ENCODE measurements at regions not wholly inside any gene's neighbourhood (a gene's known extent, or its start where the extent isn't known, plus 50 kb on each side); places are given as distances from the start of the nearest gene placed in this dataset.
A peak's percentile ranks its signal among the peaks of the same experiment; 100 is the strongest.

GRCh38 chr1:81433676-81434075, 367.1 kb upstream of the ADGRL2 start:
- Histone ChIP-seq H3K9me3 (replicated peaks) (no peaks in the 10 kb centered on the region), H3K27ac (no peak overlapping the region), H3K27me3 (no peaks in the 10 kb centered on the region), H3K4me3 (no peak overlapping the region), H3K36me3 (no peaks in the 10 kb centered on the region), H3K4me1 (peaks cover 9% of the 10 kb centered on the region; the same call in 1 of the 2 replicates)
- no peak for DNase-seq

- peaks cover 9% of the 10 kb centered on the region; the same call in 1 of the 2 replicates for H3K4me1 ChIP-seq
- no peak overlapping the region for H3K27ac ChIP-seq
- H3K9me3 ChIP-seq (replicated peaks) = no peaks in the 10 kb centered on the region
- no peaks in the 10 kb centered on the region for H3K36me3 ChIP-seq
- H3K4me3 ChIP-seq = no peak overlapping the region
- no peaks in the 10 kb centered on the region for H3K27me3 ChIP-seq
- no peak for DNase-seq
Observed at GRCh38 chr1:81432654-81433109, 368.1 kb upstream of the ADGRL2 start.

GRCh38 chr1:81432059-81432458, 368.7 kb upstream of the ADGRL2 start:
- DNase-seq = peak; percentile 38 to 66
- no peaks in the 10 kb centered on the region for H3K9me3 ChIP-seq (replicated peaks)
- peaks cover 9% of the 10 kb centered on the region; the same call in 1 of the 2 replicates for H3K4me1 ChIP-seq
- no peaks in the 10 kb centered on the region for H3K27me3 ChIP-seq
- no peaks in the 10 kb centered on the region for H3K36me3 ChIP-seq
- H3K27ac ChIP-seq = no peak overlapping the region
- peak overlapping the region; percentile 2; the same call in 1 of the 2 replicates for H3K4me3 ChIP-seq

GRCh38 chr1:81431624-81432000, 369.1 kb upstream of the ADGRL2 start:
- H3K9me3 ChIP-seq (replicated peaks) = no peaks in the 10 kb centered on the region
- DNase-seq = peak in 1 of 2 experiments; percentile 11
- H3K27ac ChIP-seq = no peak overlapping the region

GRCh38 chr1:81430955-81431623, 369.6 kb upstream of the ADGRL2 start:
- peak; percentile 5 to 43 for DNase-seq
- Histone ChIP-seq H3K27me3 (no peaks in the 10 kb centered on the region), H3K27ac (no peak overlapping the region)

More at GRCh38 chr1:81431624-81432000, 369.1 kb upstream of the ADGRL2 start:
- Histone ChIP-seq H3K4me3 (peak overlapping the region; percentile 2; the same call in 1 of the 2 replicates), H3K27me3 (no peaks in the 10 kb centered on the region), H3K36me3 (no peaks in the 10 kb centered on the region), H3K4me1 (peaks cover 9% of the 10 kb centered on the region; the same call in 1 of the 2 replicates)

GRCh38 chr1:81430236-81430938, 370.3 kb upstream of the ADGRL2 start:
- Histone ChIP-seq H3K9me3 (replicated peaks) (no peaks in the 10 kb centered on the region), H3K4me1 (peaks cover 9% of the 10 kb centered on the region; the same call in 1 of the 2 replicates), H3K4me3 (no peak overlapping the region), H3K27me3 (no peaks in the 10 kb centered on the region), H3K36me3 (no peaks in the 10 kb centered on the region), H3K27ac (no peak overlapping the region)
- DNase-seq = no peak

More at GRCh38 chr1:81430955-81431623, 369.6 kb upstream of the ADGRL2 start:
- peaks cover 9% of the 10 kb centered on the region; the same call in 1 of the 2 replicates for H3K4me1 ChIP-seq
- H3K4me3 ChIP-seq = peak overlapping the region; percentile 2; the same call in 1 of the 2 replicates
- H3K36me3 ChIP-seq = no peaks in the 10 kb centered on the region
- H3K9me3 ChIP-seq (replicated peaks) = no peaks in the 10 kb centered on the region

- Histone ChIP-seq H3K4me3 (no peak overlapping the region), H3K27me3 (no peaks in the 10 kb centered on the region), H3K36me3 (no peaks in the 10 kb centered on the region), H3K9me3 (replicated peaks) (no peaks in the 10 kb centered on the region), H3K27ac (no peak overlapping the region), H3K4me1 (peaks cover 17% of the 10 kb centered on the region)
- DNase-seq = no peak
Observed at GRCh38 chr1:81428998-81429397, 371.7 kb upstream of the ADGRL2 start.

- Histone ChIP-seq H3K4me1 (peaks cover 14% of the 10 kb centered on the region), H3K27ac (peak overlapping the region; percentile 64), H3K36me3 (no peaks in the 10 kb centered on the region)
Observed at GRCh38 chr1:81424816-81425215, 375.9 kb upstream of the ADGRL2 start.

GRCh38 chr1:81424061-81424460, 376.7 kb upstream of the ADGRL2 start:
- no peaks in the 10 kb centered on the region for H3K9me3 ChIP-seq (replicated peaks)
- peaks cover 14% of the 10 kb centered on the region for H3K4me1 ChIP-seq
- peak overlapping the region; percentile 20 for H3K4me3 ChIP-seq
- DNase-seq = peak; percentile 67 to 82
- no peaks in the 10 kb centered on the region for H3K36me3 ChIP-seq
- no peaks in the 10 kb centered on the region for H3K27me3 ChIP-seq
- H3K27ac ChIP-seq = peak overlapping the region; percentile 64

More at GRCh38 chr1:81424816-81425215, 375.9 kb upstream of the ADGRL2 start:
- DNase-seq = no peak
- Histone ChIP-seq H3K4me3 (no peak overlapping the region), H3K27me3 (no peaks in the 10 kb centered on the region), H3K9me3 (replicated peaks) (no peaks in the 10 kb centered on the region)

GRCh38 chr1:81420760-81421159, 380.0 kb upstream of the ADGRL2 start:
- no peak overlapping the region for H3K4me3 ChIP-seq
- no peaks in the 10 kb centered on the region for H3K36me3 ChIP-seq
- no peak overlapping the region for H3K27ac ChIP-seq
- no peaks in the 10 kb centered on the region for H3K27me3 ChIP-seq
- peaks cover 14% of the 10 kb centered on the region for H3K4me1 ChIP-seq
- no peak for DNase-seq
- no peaks in the 10 kb centered on the region for H3K9me3 ChIP-seq (replicated peaks)

GRCh38 chr1:81414488-81415015, 386.2 kb upstream of the ADGRL2 start:
- Histone ChIP-seq H3K36me3 (no peaks in the 10 kb centered on the region), H3K4me3 (no peak overlapping the region), H3K27ac (no peak overlapping the region), H3K9me3 (replicated peaks) (no peaks in the 10 kb centered on the region), H3K27me3 (no peaks in the 10 kb centered on the region), H3K4me1 (no peaks in the 10 kb centered on the region)
- peak; percentile 17 to 43 for DNase-seq

GRCh38 chr1:81412954-81413353, 387.8 kb upstream of the ADGRL2 start:
- Histone ChIP-seq H3K4me1 (no peaks in the 10 kb centered on the region), H3K9me3 (replicated peaks) (no peaks in the 10 kb centered on the region), H3K27me3 (no peaks in the 10 kb centered on the region), H3K27ac (no peak overlapping the region), H3K4me3 (no peak overlapping the region), H3K36me3 (no peaks in the 10 kb centered on the region)
- no peak for DNase-seq

- no peaks in the 10 kb centered on the region for H3K36me3 ChIP-seq
- no peaks in the 10 kb centered on the region for H3K27me3 ChIP-seq
- no peak overlapping the region for H3K27ac ChIP-seq
- H3K4me3 ChIP-seq = no peak overlapping the region
- H3K4me1 ChIP-seq = 0 out of 2 replicates have a peak, but pooled peaks cover 6% of the 10 kb centered on the region
- no peak for DNase-seq
- no peaks in the 10 kb centered on the region for H3K9me3 ChIP-seq (replicated peaks)
Observed at GRCh38 chr1:81410941-81411340, 389.8 kb upstream of the ADGRL2 start.

- no peaks in the 10 kb centered on the region for H3K36me3 ChIP-seq
- no peaks in the 10 kb centered on the region for H3K27me3 ChIP-seq
- no peak overlapping the region for H3K4me3 ChIP-seq
- no peaks in the 10 kb centered on the region for H3K9me3 ChIP-seq (replicated peaks)
- H3K27ac ChIP-seq = no peak overlapping the region
- no peak for DNase-seq
- 0 out of 2 replicates have a peak, but pooled peaks cover 6% of the 10 kb centered on the region for H3K4me1 ChIP-seq
Observed at GRCh38 chr1:81410351-81410750, 390.4 kb upstream of the ADGRL2 start.

- no peak overlapping the region for H3K4me3 ChIP-seq
- no peaks in the 10 kb centered on the region for H3K27me3 ChIP-seq
- no peaks in the 10 kb centered on the region for H3K9me3 ChIP-seq (replicated peaks)
- H3K27ac ChIP-seq = no peak overlapping the region
- H3K36me3 ChIP-seq = no peaks in the 10 kb centered on the region
- no peak for DNase-seq
- H3K4me1 ChIP-seq = 0 out of 2 replicates have a peak, but pooled peaks cover 6% of the 10 kb centered on the region
Observed at GRCh38 chr1:81409780-81410274, 390.9 kb upstream of the ADGRL2 start.
